OCI-LY7 (cell line): ENCODE measurements at regions not wholly inside any gene's neighbourhood (a gene's known extent, or its start where the extent isn't known, plus 50 kb on each side); places are given as distances from the start of the nearest gene placed in this dataset.

Experiments used
- CTCF ChIP-seq: fragments of 200-600 bp; sonication (generic); conservative IDR thresholded peaks from 2 replicates; pipeline ENCODE4 v1.5.1; 2014; ENCODE audit warnings: mild to moderate bottlenecking, antibody characterized with exemption, low read length, moderate library complexity, mixed read lengths
- EZH2phosphoT487 ChIP-seq: fragments of 200-600 bp; sonication (generic); IDR thresholded peaks from 2 replicates; pipeline ENCODE4 v1.6.1; 2018; ENCODE audit warnings: low read depth, borderline replicate concordance, mild to moderate bottlenecking, mixed run types, antibody characterized with exemption, low read length, moderate library complexity, mixed read lengths

DNA sequence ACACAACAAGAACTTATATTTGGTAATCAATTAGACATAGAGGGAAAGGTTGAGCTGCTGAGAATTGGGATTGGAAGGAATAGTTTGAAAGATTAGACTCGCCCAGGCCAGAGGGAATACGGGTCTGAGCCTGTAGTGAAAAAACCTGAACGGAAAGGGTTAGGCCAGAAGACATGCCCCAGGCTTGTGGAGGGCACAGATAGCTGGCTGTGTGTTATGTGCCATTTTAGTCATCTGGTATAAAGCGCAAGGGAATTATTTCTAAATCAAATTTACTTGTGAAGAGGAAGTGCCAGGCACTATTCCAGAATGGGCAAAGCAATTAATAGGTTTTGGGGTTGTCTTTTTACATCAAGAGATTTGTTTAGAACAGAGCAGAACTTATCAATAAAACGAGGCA is 187.5 kb upstream of the ANKRD50 start:
- TF ChIP-seq EZH2phosphoT487 (no peak), CTCF (no peak)
